GM12865 (cell line): ENCODE measurements at regions not wholly inside any gene's neighbourhood (a gene's known extent, or its start where the extent isn't known, plus 50 kb on each side); places are given as distances from the start of the nearest gene placed in this dataset.

Source experiments
- DNase-seq: peaks from one replicate; pipeline ENCODE4 v3.0.0; 2010; ENCODE audit warnings: low read depth
- H3K4me3 ChIP-seq: 2 replicates; pipeline ENCODE4 v1.5.1; 2011; ENCODE audit warnings: mild to moderate bottlenecking, low read depth, low read length, control low read depth
- CTCF ChIP-seq: IDR thresholded peaks from 2 replicates; pipeline ENCODE4 v1.5.1; 2011; ENCODE audit warnings: low read length, control low read depth, low read depth, inconsistent platforms; ENCODE audit not compliant: insufficient read depth; ENCODE audit errors: missing control alignments

- no peak for TF ChIP-seq CTCF
- no peak overlapping the region for H3K4me3 ChIP-seq
- no peak for DNase-seq
These were observed 105.3 kb upstream of the FAM20C start for GRCh38 chr7:87047-87446.

- H3K4me3 ChIP-seq = no peak overlapping the region
- DNase-seq = no peak
- TF ChIP-seq CTCF = no peak
These were observed 104.7 kb upstream of the FAM20C start for GRCh38 chr7:87671-88070.

- no peak for TF ChIP-seq CTCF
- H3K4me3 ChIP-seq = no peak overlapping the region
- DNase-seq = no peak
These were observed 104.1 kb upstream of the FAM20C start for GRCh38 chr7:88095-88926.

GRCh38 chr7:88927-89231, 103.5 kb upstream of the FAM20C start:
- DNase-seq = no peak
- no peak for TF ChIP-seq CTCF
- H3K4me3 ChIP-seq = no peak overlapping the region

- no peak for DNase-seq
- H3K4me3 ChIP-seq = no peak overlapping the region
- no peak for TF ChIP-seq CTCF
These were observed 102.9 kb upstream of the FAM20C start for GRCh38 chr7:89232-90019.

GRCh38 chr7:90111-91063, 102.0 kb upstream of the FAM20C start:
- no peak for DNase-seq
- H3K4me3 ChIP-seq = no peak overlapping the region
- no peak for TF ChIP-seq CTCF
